ENCODE measurements at regions not wholly inside any gene's neighbourhood (a gene's known extent, or its start where the extent isn't known, plus 50 kb on each side); places are given as distances from the start of the nearest gene placed in this dataset.

GRCh38 chr11:39221550-39222138, 2237.8 kb downstream of the LRRC4C start:
- TF ChIP-seq CTCF (IDR thresholded peaks at IDR 0.05 in 8 of 11, conservative IDR thresholded peaks at IDR 0.05 in 3 of 11) (no peak), POLR2A (IDR thresholded peaks at IDR 0.05) (no peak)

Data from spleen (tissue), 7 donors.